ENCODE measurements at regions not wholly inside any gene's neighbourhood (a gene's known extent, or its start where the extent isn't known, plus 50 kb on each side); places are given as distances from the start of the nearest gene placed in this dataset.

GRCh38 chr19:31911577-31911976 is 433.8 kb upstream of the ZNF507 start:
- H2BK5ac ChIP-seq (ENCODE audit: low read depth, low read length, poor library complexity, severe bottlenecking): no peak overlapping the region
- ATAC-seq (ENCODE audit: low read depth): no peak
- H2AK9ac ChIP-seq (replicated peaks; ENCODE audit: low read depth, low read length, poor library complexity): no peak overlapping the region
- no peaks in the 10 kb centered on the region for H3K9me1 ChIP-seq (ENCODE audit: insufficient read depth, low read length)
- no TSS peak for BruUV-seq (replicated peaks)
- H3K4me2 ChIP-seq (ENCODE audit: low read depth, low read length): no peak overlapping the region
- H3K56ac ChIP-seq (ENCODE audit: extremely low read depth, insufficient read depth, low read length): no peak overlapping the region
- no peaks in the 10 kb centered on the region for H3K36me3 ChIP-seq (ENCODE audit: control insufficient read depth, insufficient read depth, low read length)
- no peak overlapping the region for H3K14ac ChIP-seq (replicated peaks; ENCODE audit: low read depth, low read length)
- H3K23ac ChIP-seq (ENCODE audit: low read depth, low read length): no peak overlapping the region
- no peak overlapping the region for H2AFZ ChIP-seq (replicated peaks; ENCODE audit: low read length, poor library complexity)
- ChIA-PET POLR2A (ENCODE audit: unreplicated experiment) (no interaction called here), CTCF (no interaction called here)
- H4K20me1 ChIP-seq (ENCODE audit: insufficient read depth, low read length): no peaks in the 10 kb centered on the region
- no peak overlapping the region for H2BK120ac ChIP-seq (ENCODE audit: low read depth, low read length)
- no peak overlapping the region for H3K4ac ChIP-seq (ENCODE audit: low read depth, low read length)
- H4K5ac ChIP-seq (ENCODE audit: low read depth, low read length): no peak overlapping the region
- no peaks in the 10 kb centered on the region for H3K27me3 ChIP-seq (ENCODE audit: control insufficient read depth, insufficient read depth, low read length)
- no peak for DNase-seq
- dilution Hi-C loops (cut with HindIII; ENCODE audit: low sequenced_read_pairs, unreplicated experiment) (no loop called here), intact Hi-C loops (cut with micrococcal nuclease) (no loop called here), in situ Hi-C loops (cut with MboI; ENCODE audit: low sequenced_read_pairs) (no loop called here)
- no peak overlapping the region for H2AK5ac ChIP-seq (ENCODE audit: low read depth, low read length)
- H3K9ac ChIP-seq (ENCODE audit: low read depth, low read length): no peak overlapping the region
- H3K4me3 ChIP-seq (ENCODE audit: insufficient read depth, low read depth, low read length): no peak overlapping the region
- H2BK15ac ChIP-seq (ENCODE audit: low read depth, low read length): no peak overlapping the region
- no peak overlapping the region for H4K91ac ChIP-seq (ENCODE audit: insufficient read depth, low read depth, low read length)
- H3K27ac ChIP-seq (ENCODE audit: insufficient read depth, low read length): no peak overlapping the region
- TF ChIP-seq RFX5 (IDR thresholded peaks at IDR 0.05; ENCODE audit: low read depth, low read length): no peak
- TF ChIP-seq MAFK (IDR thresholded peaks at IDR 0.05; ENCODE audit: low read depth, low read length): peak; percentile 40
- H2BK20ac ChIP-seq (ENCODE audit: low read depth, low read length): no peak overlapping the region
- WGBS, 2 experiments (ENCODE audit: extremely low coverage in 2 of 2, insufficient read length in 1 of 2): 37% methylated on average over 3 of the region's 6 CpGs; no CpG with 5 or more reads in 1 of the 2 experiments
- H3K4me1 ChIP-seq (ENCODE audit: control insufficient read depth, insufficient read depth, low read length): no peaks in the 10 kb centered on the region
- no peaks in the 10 kb centered on the region for H3K79me1 ChIP-seq (ENCODE audit: low read depth in 1 of 2, low read length in 2 of 2)
- H3K9me3 ChIP-seq (ENCODE audit: control insufficient read depth, insufficient read depth, low read length): no peaks in the 10 kb centered on the region; the same call in 1 of the 2 replicates
- no peak overlapping the region for H3K18ac ChIP-seq (ENCODE audit: low read depth, low read length)
- no peak overlapping the region for H4K8ac ChIP-seq (ENCODE audit: low read depth in 2 of 2, low read length in 2 of 2)

Data from IMR-90 (cell line).